ENCODE measurements at regions not wholly inside any gene's neighbourhood (a gene's known extent, or its start where the extent isn't known, plus 50 kb on each side); places are given as distances from the start of the nearest gene placed in this dataset.
"Not testable (repeated sequence)": the region's sequence is repeated elsewhere in the genome, so short reads cannot be mapped to it uniquely, and the experiment has no call there.

- DNase-seq: no peak
Observed at GRCh38 chr17:33889766-33890165, 365.3 kb upstream of the CCL2 start.

GRCh38 chr17:33892717-33893591 lies 362.1 kb upstream of the CCL2 start:
- no peak for DNase-seq

- DNase-seq: no peak
Observed at GRCh38 chr17:33895491-33895890, 359.6 kb upstream of the CCL2 start.

GRCh38 chr17:33896263-33896662 lies 358.8 kb upstream of the CCL2 start:
- no peak for DNase-seq

- no peak for DNase-seq
Observed at GRCh38 chr17:33901085-33901484, 354.0 kb upstream of the CCL2 start.

- no peak for DNase-seq
Observed at GRCh38 chr17:33902901-33903449, 352.1 kb upstream of the CCL2 start.

GRCh38 chr17:33904476-33904875 lies 350.6 kb upstream of the CCL2 start:
- DNase-seq: no peak

GRCh38 chr17:33905338-33905800 lies 349.7 kb upstream of the CCL2 start:
- DNase-seq: no peak

GRCh38 chr17:33908363-33909064 lies 346.6 kb upstream of the CCL2 start:
- no peak for DNase-seq

GRCh38 chr17:33910200-33910857 lies 344.8 kb upstream of the CCL2 start:
- no peak for DNase-seq

- no peak for DNase-seq
Observed at GRCh38 chr17:33914125-33914524, 341.0 kb upstream of the CCL2 start.

- DNase-seq: no peak
Observed at GRCh38 chr17:33922971-33923370, 332.1 kb upstream of the CCL2 start.

GRCh38 chr17:33924104-33924503 lies 331.0 kb upstream of the CCL2 start:
- no peak for DNase-seq

GRCh38 chr17:33925649-33926048 lies 329.4 kb upstream of the CCL2 start:
- no peak for DNase-seq

GRCh38 chr17:33927732-33928133 lies 327.4 kb upstream of the CCL2 start:
- no peak for DNase-seq

GRCh38 chr17:33929181-33929724 lies 325.8 kb upstream of the CCL2 start:
- no peak for DNase-seq

- DNase-seq: not testable (repeated sequence)
Observed at GRCh38 chr17:33931148-33931814, 323.8 kb upstream of the CCL2 start.

- no peak for DNase-seq
Observed at GRCh38 chr17:33932996-33933395, 322.1 kb upstream of the CCL2 start.

GRCh38 chr17:33933576-33933975 lies 321.5 kb upstream of the CCL2 start:
- DNase-seq: no peak

- DNase-seq: no peak
Observed at GRCh38 chr17:33934696-33935095, 320.4 kb upstream of the CCL2 start.

GRCh38 chr17:33935822-33936221 lies 319.3 kb upstream of the CCL2 start:
- no peak for DNase-seq
